ENCODE measurements at regions not wholly inside any gene's neighbourhood (a gene's known extent, or its start where the extent isn't known, plus 50 kb on each side); places are given as distances from the start of the nearest gene placed in this dataset.
"Not testable (repeated sequence)": the region's sequence is repeated elsewhere in the genome, so short reads cannot be mapped to it uniquely, and the experiment has no call there.

GRCh38 chr3:158026236-158026635 is 80.0 kb downstream of the SHOX2 start:
- intact Hi-C loops (cut with DNase I) = no loop called here

GRCh38 chr3:158019897-158020296 is 86.3 kb downstream of the SHOX2 start:
- DNase-seq; intact Hi-C loops (cut with DNase I): not testable (repeated sequence)
- 95% methylated on average over 14 of the region's 18 CpGs; no CpG with 5 or more reads in 1 of the 2 donors for WGBS, 2 donors

More at GRCh38 chr3:158026236-158026635, 80.0 kb downstream of the SHOX2 start:
- H3K9me3 ChIP-seq = no peaks in the 10 kb centered on the region
- no peak overlapping the region for H3K27ac ChIP-seq
- H3K4me1 ChIP-seq = no peaks in the 10 kb centered on the region
- TF ChIP-seq CTCF (IDR thresholded peaks at IDR 0.05) (no peak), POLR2A (IDR thresholded peaks at IDR 0.05) (no peak)
- H3K27me3 ChIP-seq = no peaks in the 10 kb centered on the region
- H3K4me3 ChIP-seq (replicated peaks in 1 of 3) = no peak overlapping the region
- no peak for DNase-seq
- no peaks in the 10 kb centered on the region for H3K36me3 ChIP-seq

GRCh38 chr3:158018462-158018861 is 87.8 kb downstream of the SHOX2 start:
- Histone ChIP-seq H3K4me3 (replicated peaks in 1 of 3) (no peak overlapping the region), H3K9me3 (no peaks in the 10 kb centered on the region), H3K27ac (no peak overlapping the region), H3K36me3 (no peaks in the 10 kb centered on the region), H3K4me1 (no peaks in the 10 kb centered on the region), H3K27me3 (no peaks in the 10 kb centered on the region)
- no peak for TF ChIP-seq POLR2A (IDR thresholded peaks at IDR 0.05)
- TF ChIP-seq CTCF (IDR thresholded peaks at IDR 0.05) = no peak
- no peak for DNase-seq
- WGBS, 2 donors = 74 to 90% methylated on average over 1 of the region's 1 CpG
- intact Hi-C loops (cut with DNase I) = no loop called here

More at GRCh38 chr3:158019897-158020296, 86.3 kb downstream of the SHOX2 start:
- not testable (repeated sequence) for H3K4me1 ChIP-seq; H3K36me3 ChIP-seq; H3K9me3 ChIP-seq; H3K4me3 ChIP-seq (replicated peaks in 1 of 3); H3K27me3 ChIP-seq; H3K27ac ChIP-seq

GRCh38 chr3:158012901-158013300 is 93.3 kb downstream of the SHOX2 start:
- DNase-seq = no peak
- H3K27me3 ChIP-seq = no peaks in the 10 kb centered on the region
- H3K4me3 ChIP-seq (replicated peaks in 1 of 3) = no peak overlapping the region
- H3K27ac ChIP-seq = no peak overlapping the region
- H3K36me3 ChIP-seq = no peaks in the 10 kb centered on the region
- H3K4me1 ChIP-seq = no peaks in the 10 kb centered on the region
- H3K9me3 ChIP-seq = no peaks in the 10 kb centered on the region
- intact Hi-C loops (cut with DNase I) = no loop called here
- TF ChIP-seq POLR2A (IDR thresholded peaks at IDR 0.05) (no peak), CTCF (IDR thresholded peaks at IDR 0.05) (no peak)

GRCh38 chr3:158005391-158006100 is 100.7 kb downstream of the SHOX2 start:
- Histone ChIP-seq H3K9me3 (no peaks in the 10 kb centered on the region), H3K36me3 (no peaks in the 10 kb centered on the region), H3K4me1 (no peaks in the 10 kb centered on the region), H3K27me3 (no peaks in the 10 kb centered on the region), H3K4me3 (replicated peaks in 1 of 3) (no peak overlapping the region), H3K27ac (no peak overlapping the region)
- WGBS, 2 donors = 54 to 57% methylated on average over 10 of the region's 10 CpGs
- intact Hi-C loops (cut with DNase I) = no loop called here
- TF ChIP-seq CTCF (IDR thresholded peaks at IDR 0.05) (no peak), POLR2A (IDR thresholded peaks at IDR 0.05) (no peak)
- DNase-seq = no peak
